ENCODE measurements at regions not wholly inside any gene's neighbourhood (a gene's known extent, or its start where the extent isn't known, plus 50 kb on each side); places are given as distances from the start of the nearest gene placed in this dataset.

DNA sequence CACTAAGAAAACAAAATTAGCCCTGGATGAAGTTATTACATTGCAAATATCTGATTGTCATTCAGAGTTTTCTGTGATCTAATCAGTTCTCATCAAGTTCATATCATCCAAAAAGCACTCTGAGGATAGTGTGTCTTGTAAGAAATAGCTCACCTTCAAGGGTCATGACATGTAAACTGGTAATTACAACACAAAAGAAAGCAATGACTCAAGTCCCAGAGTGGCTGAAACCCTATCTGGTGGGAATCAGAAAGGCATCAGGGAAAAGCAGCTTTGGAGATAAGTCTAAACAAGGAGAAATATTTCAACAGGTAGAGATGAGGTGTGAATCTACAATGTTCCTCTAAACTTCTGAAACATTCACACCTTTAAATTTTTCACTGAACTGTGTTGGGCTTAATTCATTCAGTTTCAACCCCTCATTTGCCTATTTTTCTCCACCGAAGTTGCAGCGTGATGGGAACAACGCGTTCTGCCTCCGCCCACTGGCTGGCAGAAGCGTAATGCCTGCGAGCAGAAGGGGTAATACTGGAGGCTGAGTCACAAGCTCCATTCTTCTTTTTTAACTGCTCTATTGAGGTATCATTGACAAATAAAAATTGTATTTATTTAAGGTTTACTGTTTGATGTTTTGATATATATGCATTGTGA is 155.2 kb upstream of the IPO5 start:
- TF ChIP-seq SP1 (IDR thresholded peaks at IDR 0.05) (no peak), TARDBP (IDR thresholded peaks at IDR 0.05) (no peak), ARNT (IDR thresholded peaks at IDR 0.05) (no peak), FOXM1 (IDR thresholded peaks at IDR 0.05; ENCODE audit: borderline replicate concordance) (no peak)
